Sigmoid colon (tissue), 6 donors: ENCODE measurements at regions not wholly inside any gene's neighbourhood (a gene's known extent, or its start where the extent isn't known, plus 50 kb on each side); places are given as distances from the start of the nearest gene placed in this dataset.
"Not testable (repeated sequence)": the region's sequence is repeated elsewhere in the genome, so short reads cannot be mapped to it uniquely, and the experiment has no call there.

Experiments
- DNase-seq: peaks from one replicate; pipeline ENCODE4 v3.0.0-alpha.2; 2019
- H3K27ac ChIP-seq, 4 donors: fragments of 200-600 bp; sonication (generic); one replicate each; pipeline ENCODE4 v1.5.1; 2016 to 2019; ENCODE audit warnings: mild to moderate bottlenecking in 1 of 4
- H3K27me3 ChIP-seq, 3 donors: fragments of 200-600 bp; sonication (generic); one replicate each; pipeline ENCODE4 v1.5.1; 2019; ENCODE audit warnings: mild to moderate bottlenecking in 1 of 3
- H3K36me3 ChIP-seq, 4 donors: fragments of 200-600 bp; sonication (generic); one replicate each; pipeline ENCODE4 v1.5.1; 2016 to 2019
- H3K4me1 ChIP-seq, 4 donors: fragments of 200-600 bp; sonication (generic); one replicate each; pipeline ENCODE4 v1.5.1; 2017 to 2019
- H3K4me3 ChIP-seq, 4 donors: fragments of 200-600 bp; sonication (generic); one replicate each; pipeline ENCODE4 v1.5.1; 2017 to 2019; ENCODE audit warnings: mild to moderate bottlenecking in 2 of 4, moderate library complexity in 1 of 4
- H3K9me3 ChIP-seq, 4 donors: fragments of 200-600 bp in 3 of 4; sonication (generic) in 3 of 4; one replicate each; pipeline versions ENCODE4 v1.5.1 to v1.6.1; 2013 to 2019
- CTCF ChIP-seq, 4 experiments: fragments of 450-650 bp in 3 of 4; fragments of 200-600 bp in 1 of 4; IDR thresholded peaks; one replicate each; pipeline ENCODE4 v1.5.1; 2016 to 2019; ENCODE audit warnings: antibody characterized with exemption in 4 of 4, mild to moderate bottlenecking in 3 of 4, moderate library complexity in 2 of 4
- EP300 ChIP-seq, 4 donors: sonication (generic); formaldehyde crosslinking; IDR thresholded peaks; one replicate each; pipeline ENCODE4 v1.6.1; 2017; ENCODE audit warnings: antibody characterized with exemption in 4 of 4
- POLR2A ChIP-seq, 2 donors: fragments of 450-650 bp; IDR thresholded peaks; one replicate each; pipeline ENCODE4 v1.6.1; 2016; ENCODE audit warnings: antibody characterized with exemption in 2 of 2, mild to moderate bottlenecking in 2 of 2, moderate library complexity in 2 of 2
- POLR2AphosphoS5 ChIP-seq, 4 donors: sonication (generic); formaldehyde crosslinking; IDR thresholded peaks; one replicate each; pipeline ENCODE4 v1.6.1; 2017; ENCODE audit warnings: antibody characterized with exemption in 4 of 4
- WGBS, 2 donors: extraction: QIAGEN DNeasy Blood & Tissue Kit; methylation state at CpG; one replicate each; pipeline ENCODE4 v1.1.7; 2013; 5-methylcytosine and 5-hydroxymethylcytosine counted together
- intact Hi-C: fragments of 100-400 bp; cut with DNase I; formaldehyde crosslinking; loops from one replicate; pipeline ENCODE4 v1.15.1; 2023
- donor health status: healthy with polysubstance abuse.
- donor health status: healthy.

GRCh38 chr5:169384661-169385060 lies 83.7 kb upstream of the SLIT3 start:
- Histone ChIP-seq H3K4me3 (no peak overlapping the region), H3K27ac (no peak overlapping the region), H3K36me3 (no peaks in the 10 kb centered on the region), H3K4me1 (no peaks in the 10 kb centered on the region), H3K27me3 (no peaks in the 10 kb centered on the region), H3K9me3 (peaks cover 0 to 3% (median under 1%) of the 10 kb centered on the region in 4 donors)
- TF ChIP-seq POLR2A (IDR thresholded peaks at IDR 0.05), result no peak
- no peak for TF ChIP-seq EP300 (IDR thresholded peaks at IDR 0.05)
- no peak for TF ChIP-seq CTCF (IDR thresholded peaks at IDR 0.05)
- no peak for TF ChIP-seq POLR2AphosphoS5 (IDR thresholded peaks at IDR 0.05)
- no peak for DNase-seq
- 42 to 48% methylated on average over 5 of the region's 5 CpGs for WGBS, 2 donors
- intact Hi-C loops, result no loop called here

DNA sequence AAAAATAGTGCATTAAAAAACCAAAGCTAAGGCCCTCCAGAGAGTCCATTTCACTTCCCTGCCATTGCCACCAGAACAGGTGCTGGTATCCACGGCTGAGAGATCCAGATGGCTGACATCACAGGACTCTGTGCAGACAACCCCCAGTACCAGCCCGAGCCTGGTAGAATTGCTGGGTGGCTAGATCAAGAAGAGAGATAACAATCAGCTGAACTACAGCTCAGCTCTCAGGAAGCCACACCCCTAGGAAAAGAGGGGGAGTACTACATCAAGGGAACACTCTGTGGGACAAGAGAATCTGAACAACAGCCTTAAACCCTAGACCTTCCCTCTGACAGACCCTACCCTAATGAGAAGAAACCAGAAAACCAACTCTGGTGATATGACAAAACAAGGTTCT lies 73.8 kb upstream of the SLIT3 start:
- Histone ChIP-seq H3K4me3 (no peak overlapping the region), H3K27me3 (no peaks in the 10 kb centered on the region), H3K27ac (no peak overlapping the region), H3K9me3 (peaks cover 0 to 3% (median under 1%) of the 10 kb centered on the region in 4 donors), H3K4me1 (no peaks in the 10 kb centered on the region), H3K36me3 (no peaks in the 10 kb centered on the region)
- TF ChIP-seq POLR2AphosphoS5 (IDR thresholded peaks at IDR 0.05) (no peak), POLR2A (IDR thresholded peaks at IDR 0.05) (no peak), CTCF (IDR thresholded peaks at IDR 0.05) (no peak), EP300 (IDR thresholded peaks at IDR 0.05) (no peak)
- intact Hi-C loops, result no loop called here
- DNase-seq, result no peak
- 48 to 55% methylated on average over 2 of the region's 2 CpGs for WGBS, 2 donors

GRCh38 chr5:169374111-169374510 lies 73.2 kb upstream of the SLIT3 start:
- H3K27me3 ChIP-seq, result no peaks in the 10 kb centered on the region
- H3K4me1 ChIP-seq, result no peaks in the 10 kb centered on the region
- no peak overlapping the region for H3K27ac ChIP-seq
- intact Hi-C loops, result no loop called here
- no peak for DNase-seq
- H3K9me3 ChIP-seq, result peaks cover 0 to 2% (median 0%) of the 10 kb centered on the region in 4 donors
- TF ChIP-seq CTCF (IDR thresholded peaks at IDR 0.05), result no peak
- no peak for TF ChIP-seq POLR2AphosphoS5 (IDR thresholded peaks at IDR 0.05)
- TF ChIP-seq EP300 (IDR thresholded peaks at IDR 0.05), result no peak
- no peak for TF ChIP-seq POLR2A (IDR thresholded peaks at IDR 0.05)
- no peaks in the 10 kb centered on the region for H3K36me3 ChIP-seq
- no peak overlapping the region for H3K4me3 ChIP-seq
- WGBS, 2 donors, result 88% methylated on average over 10 of the region's 10 CpGs

DNA sequence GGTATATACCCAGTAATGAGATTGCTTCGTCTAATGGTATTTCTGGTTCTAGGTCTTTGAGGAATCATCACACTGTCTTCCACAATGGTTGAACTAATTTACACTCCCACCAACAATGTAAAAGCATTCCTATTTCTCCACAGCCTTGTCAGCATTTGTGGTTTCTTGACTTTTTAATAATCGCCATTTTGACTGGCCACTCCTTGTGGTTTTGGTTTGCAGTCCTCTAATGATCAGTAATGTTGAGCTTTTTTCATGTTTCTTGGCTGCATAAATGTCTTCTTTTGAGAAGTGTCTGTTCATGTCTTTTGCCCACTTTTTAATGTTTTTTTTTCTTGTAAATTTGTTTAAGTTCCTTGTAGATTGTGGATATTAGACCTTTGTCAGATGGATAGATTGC lies 70.9 kb upstream of the SLIT3 start:
- intact Hi-C loops, H3K36me3 ChIP-seq: not testable (repeated sequence)
- 91% methylated on average over 2 of the region's 2 CpGs for WGBS, 2 donors

DNA sequence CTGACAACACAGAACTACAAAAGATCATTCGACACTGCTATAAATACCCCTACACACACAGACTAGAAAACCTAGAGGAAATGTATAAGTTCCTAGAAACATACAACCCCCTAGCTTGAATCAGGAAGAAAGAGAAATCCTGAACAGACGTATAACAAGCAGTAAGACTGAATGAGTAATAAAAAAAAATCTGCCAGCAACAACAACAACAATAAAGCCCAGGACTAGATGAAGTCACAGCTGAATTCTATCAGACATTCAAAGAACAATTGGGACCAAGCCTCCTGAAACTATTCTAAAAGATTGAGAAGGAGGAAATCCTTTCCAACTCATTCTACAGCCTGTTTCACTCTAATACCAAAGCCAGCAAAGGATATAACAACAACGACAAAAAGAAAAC lies 68.2 kb upstream of the SLIT3 start:
- no peaks in the 10 kb centered on the region for H3K4me1 ChIP-seq
- TF ChIP-seq EP300 (IDR thresholded peaks at IDR 0.05) (no peak), CTCF (IDR thresholded peaks at IDR 0.05) (no peak), POLR2A (IDR thresholded peaks at IDR 0.05) (no peak), POLR2AphosphoS5 (IDR thresholded peaks at IDR 0.05) (no peak)
- WGBS, 2 donors, result 69 to 76% methylated on average over 3 of the region's 3 CpGs
- H3K4me3 ChIP-seq, result no peak overlapping the region
- peaks cover 0 to 2% (median 0%) of the 10 kb centered on the region in 4 donors for H3K9me3 ChIP-seq
- no peak for DNase-seq
- intact Hi-C loops, result no loop called here
- no peaks in the 10 kb centered on the region for H3K36me3 ChIP-seq
- no peak overlapping the region for H3K27ac ChIP-seq
- no peaks in the 10 kb centered on the region for H3K27me3 ChIP-seq

More for the DNA sequence above, 70.9 kb upstream of the SLIT3 start:
- not testable (repeated sequence) for H3K27ac ChIP-seq, H3K4me3 ChIP-seq, H3K4me1 ChIP-seq, DNase-seq, H3K27me3 ChIP-seq, H3K9me3 ChIP-seq
